Stimulated activated CD4-positive, alpha-beta T cell treated with anti-CD3 and anti-CD28 coated beads, TNF-alpha, amount 100 ng/mL, for 1 hour (primary cell): ENCODE measurements at regions not wholly inside any gene's neighbourhood (a gene's known extent, or its start where the extent isn't known, plus 50 kb on each side); places are given as distances from the start of the nearest gene placed in this dataset.
"Not testable (repeated sequence)": the region's sequence is repeated elsewhere in the genome, so short reads cannot be mapped to it uniquely, and the experiment has no call there.

Source experiments
- DNase-seq, 3 donors: peaks; one replicate each; pipeline ENCODE4 v3.0.0-alpha.2; 2020; ENCODE audit warnings: low read depth in 3 of 3, low spot score in 1 of 3

DNA sequence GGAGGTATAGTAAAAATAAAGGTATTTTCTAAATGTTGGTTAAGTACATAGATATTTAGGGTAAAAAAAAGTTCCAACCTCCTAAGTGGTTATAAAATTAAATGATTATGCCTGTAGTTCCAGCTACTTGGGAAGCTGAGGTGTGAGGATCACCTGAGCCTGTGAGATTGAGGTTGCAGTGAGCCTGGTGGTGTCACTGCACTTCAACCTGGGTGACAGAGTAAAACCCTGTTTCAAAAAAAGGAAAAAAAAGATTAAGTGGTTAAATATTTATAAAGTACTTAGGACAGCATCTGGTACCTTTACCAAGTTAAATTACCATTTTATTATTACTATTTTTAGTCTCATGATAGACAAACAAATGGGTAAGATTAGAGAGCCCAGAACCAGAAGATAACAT is 1801.0 kb downstream of the C4orf33 start:
- no peak for DNase-seq

DNA sequence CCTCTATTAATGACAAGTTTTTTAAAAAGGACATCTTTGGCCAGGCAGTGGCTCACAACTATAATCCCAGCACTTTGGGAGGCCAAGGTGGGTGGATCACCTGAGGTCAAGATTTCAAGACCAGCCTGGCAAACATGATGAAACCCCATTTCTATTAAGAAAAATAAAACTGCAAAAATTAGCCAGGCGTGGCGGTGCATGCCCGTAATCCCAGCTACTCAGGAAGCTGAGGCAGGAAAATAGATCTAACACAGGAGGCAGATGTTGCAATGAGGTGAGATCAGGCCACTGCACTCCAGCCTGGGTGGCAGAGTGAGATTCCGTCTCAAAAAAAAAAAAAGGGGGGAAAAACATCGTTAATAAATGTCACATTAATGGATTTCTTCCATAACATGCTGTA is 1805.4 kb downstream of the C4orf33 start:
- DNase-seq = no peak

DNA sequence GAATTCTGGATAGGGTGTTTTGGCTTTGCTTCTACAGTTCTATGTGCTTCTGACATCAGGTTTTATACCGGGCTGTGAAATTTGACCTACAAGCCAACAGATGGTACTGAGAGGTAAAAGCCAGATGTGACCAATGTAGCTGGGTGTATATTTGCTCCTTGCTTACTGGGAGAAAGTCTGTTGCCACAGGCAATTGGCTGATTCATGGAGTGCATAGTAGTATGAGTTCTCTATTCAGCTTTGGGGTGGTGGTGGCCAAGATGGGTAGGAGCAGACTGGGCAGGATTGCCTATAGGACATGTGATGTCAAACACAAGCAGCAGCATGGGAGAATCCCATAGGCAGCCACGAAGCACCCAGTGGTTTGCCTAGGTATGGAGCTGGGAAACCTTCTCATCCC is 1827.0 kb downstream of the C4orf33 start:
- no peak for DNase-seq

DNA sequence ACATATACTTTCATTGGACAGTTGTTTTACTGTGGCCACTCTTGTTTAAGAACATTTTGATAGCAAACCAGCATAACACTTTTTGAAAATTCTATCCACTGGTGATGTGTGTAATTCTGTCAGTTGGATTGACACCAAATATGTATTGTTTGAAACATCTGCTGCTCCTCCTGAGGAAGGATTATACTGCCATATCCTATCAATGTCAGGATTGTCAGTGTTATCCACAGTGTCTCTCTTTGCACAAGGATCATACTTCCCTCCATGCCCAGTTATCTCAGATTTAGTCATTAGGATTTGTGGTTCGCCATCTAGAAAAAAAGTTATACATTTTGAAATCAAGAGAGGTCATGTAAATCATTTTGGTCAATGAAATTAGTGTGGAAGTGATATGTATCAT is 1859.6 kb downstream of the C4orf33 start:
- DNase-seq = no peak

DNA sequence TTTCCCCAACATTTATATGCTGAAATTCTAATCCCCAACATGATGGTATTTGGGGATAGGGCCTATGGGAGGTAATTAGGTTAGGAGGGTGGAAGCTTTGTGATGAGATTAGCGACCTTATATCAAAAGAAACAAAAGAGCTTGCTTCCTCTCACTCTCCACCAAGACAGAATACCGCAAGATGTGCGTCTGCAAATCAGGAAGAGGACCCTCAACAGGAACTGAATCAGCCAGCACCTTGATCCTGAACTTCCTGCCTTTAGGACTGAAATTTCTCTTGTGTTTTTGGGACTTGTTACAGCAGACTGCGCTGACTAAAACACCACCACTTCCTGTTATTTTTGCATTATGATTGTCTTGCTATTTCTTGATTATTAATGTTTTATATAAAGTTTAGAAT is 1889.4 kb downstream of the C4orf33 start:
- no peak for DNase-seq

DNA sequence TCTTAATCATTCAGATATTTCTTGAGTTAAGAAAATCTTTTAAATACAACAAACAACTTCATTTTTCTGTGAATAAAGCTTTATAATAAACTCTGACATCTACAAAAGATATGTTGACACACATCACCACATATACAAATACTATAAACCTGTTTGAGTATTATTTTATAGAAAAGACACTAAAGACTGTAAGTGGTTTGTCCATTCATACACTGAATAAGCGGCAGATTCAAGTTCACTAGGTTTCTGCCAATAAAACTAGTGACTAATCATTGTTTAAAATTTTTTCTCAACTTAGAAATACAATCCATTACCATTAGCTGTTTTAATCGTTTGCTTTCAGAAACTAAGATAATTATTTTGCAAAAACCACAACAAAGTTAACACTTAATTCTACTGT is 1900.0 kb downstream of the C4orf33 start:
- DNase-seq = no peak

DNA sequence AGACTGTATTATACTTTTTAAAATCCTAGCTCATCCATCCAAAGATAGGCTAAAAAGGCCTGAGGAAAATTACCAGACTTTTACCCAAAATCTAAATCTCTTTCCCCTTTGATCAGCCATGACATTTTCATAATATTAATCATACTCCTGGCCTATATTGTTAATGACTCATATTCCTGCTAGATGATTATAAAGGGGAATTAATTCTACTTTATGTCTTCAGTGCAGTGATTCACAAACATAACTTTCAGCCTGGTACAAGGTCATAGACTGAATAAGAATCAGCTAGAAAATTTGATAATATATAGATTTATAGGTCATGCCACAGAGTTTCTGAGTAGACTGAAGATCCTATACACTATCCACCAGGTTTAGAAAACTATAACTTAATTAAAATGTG is 1905.4 kb downstream of the C4orf33 start:
- no peak for DNase-seq

DNA sequence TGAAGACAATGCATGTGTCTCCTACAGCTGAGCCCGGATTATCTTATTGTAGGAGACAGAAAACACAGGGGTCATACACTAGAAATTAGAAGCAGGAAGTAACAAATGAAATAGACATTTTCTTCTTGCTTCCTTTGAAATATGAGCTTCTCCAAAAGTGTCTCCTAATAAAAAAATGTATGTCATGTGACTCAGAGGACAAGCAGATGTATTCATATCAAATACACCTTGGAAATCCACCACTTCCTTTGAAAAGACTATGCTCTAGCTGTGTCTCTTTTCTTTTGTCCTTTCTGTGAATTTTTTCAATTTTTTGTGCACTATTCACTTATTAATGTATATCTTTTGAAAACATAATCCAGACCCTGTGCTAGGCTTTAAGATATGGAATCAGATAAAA is 1906.2 kb downstream of the C4orf33 start:
- DNase-seq = no peak

DNA sequence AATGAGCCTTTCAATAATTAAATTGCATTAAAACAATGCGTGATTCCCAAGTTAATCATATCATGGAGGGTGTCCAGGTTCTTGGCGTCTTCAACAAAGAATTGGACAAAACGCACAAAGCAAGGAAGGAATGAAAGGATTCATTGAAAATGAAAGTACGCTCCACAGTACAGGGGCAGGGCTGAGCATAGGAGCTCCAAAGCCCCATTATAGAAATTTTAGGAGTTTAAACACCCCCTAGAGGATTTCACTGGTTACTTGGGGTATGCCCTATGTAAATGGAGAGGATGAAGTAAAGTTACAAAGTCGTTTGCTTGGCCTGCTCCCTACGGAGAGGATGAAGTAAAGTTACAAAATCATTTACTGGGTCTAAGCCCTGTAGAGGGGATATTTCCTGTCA is 1910.4 kb downstream of the C4orf33 start:
- DNase-seq = no peak

DNA sequence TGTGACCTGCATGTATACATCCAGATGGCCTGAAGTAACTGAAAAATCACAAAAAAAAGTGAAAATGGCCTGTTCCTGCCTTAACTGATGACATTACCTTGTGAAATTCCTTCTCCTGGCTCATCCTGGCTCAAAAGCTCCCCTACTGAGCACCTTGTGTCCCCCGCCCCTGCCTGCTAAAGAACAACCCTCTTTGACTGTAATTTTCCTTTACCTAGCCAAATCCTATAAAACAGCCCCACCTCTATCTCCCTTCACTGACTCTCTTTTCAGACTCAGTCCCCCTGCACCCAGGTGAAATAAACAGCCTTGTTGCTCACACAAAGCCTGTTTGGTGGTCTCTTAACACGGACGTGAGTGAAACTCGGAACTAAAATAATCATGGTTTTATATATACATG is 1916.0 kb downstream of the C4orf33 start:
- DNase-seq = not testable (repeated sequence)

DNA sequence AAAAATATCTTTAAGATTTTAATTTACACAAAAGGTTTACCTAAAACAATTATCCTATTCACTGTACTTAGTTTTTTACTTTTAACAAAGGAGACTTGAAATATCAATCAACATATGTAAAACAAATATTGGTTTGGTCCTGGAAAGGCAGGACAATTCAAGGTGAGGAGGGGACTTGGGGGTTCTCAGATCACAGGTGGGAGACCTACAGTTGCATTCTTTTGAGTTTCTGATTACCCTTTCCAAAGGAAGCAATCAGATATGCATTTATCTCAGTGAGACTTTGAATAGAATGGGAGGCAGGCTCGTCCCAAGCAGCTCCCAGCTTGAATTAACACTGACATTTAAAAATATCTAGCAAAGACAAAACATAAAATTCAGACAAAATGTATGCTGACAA is 1917.3 kb downstream of the C4orf33 start:
- no peak for DNase-seq

DNA sequence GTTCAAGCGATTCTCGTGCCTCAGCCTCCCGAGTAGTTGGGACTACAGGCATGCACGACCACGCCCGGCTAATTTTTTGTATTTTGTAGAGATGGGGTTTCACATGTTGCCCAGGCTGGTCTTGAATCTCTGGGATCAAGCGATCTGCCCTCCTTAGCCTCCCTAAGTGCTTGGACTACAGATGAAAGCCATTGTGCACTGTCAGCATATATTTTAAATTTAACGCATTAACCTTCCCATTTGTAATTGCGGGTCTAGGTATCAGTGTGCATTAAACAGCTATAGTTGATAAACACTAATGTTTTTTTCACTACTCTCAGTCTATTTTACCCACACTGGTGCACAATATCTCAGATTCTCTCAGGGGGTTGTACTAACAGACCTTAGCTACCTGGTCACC is 1930.8 kb downstream of the C4orf33 start:
- DNase-seq = no peak

DNA sequence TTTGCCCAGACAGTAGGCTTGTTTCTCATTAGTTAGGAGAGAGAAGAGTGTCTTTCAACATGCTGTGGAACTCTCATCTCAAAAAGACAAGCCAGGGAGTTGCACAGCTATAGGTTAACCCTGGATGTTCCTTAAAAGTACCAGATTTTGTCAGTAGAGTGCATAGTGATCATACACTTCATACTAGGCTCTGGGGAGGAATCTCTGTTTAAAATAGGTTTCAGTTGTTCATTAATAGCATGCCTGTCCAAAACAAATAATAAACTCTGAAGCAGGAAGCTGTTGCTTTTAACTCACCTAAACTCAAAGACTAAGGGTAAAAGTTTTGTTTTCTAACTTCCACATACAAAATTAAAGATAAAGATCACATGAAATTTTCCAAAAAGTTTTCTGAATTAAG is 1948.4 kb downstream of the C4orf33 start:
- DNase-seq = no peak

DNA sequence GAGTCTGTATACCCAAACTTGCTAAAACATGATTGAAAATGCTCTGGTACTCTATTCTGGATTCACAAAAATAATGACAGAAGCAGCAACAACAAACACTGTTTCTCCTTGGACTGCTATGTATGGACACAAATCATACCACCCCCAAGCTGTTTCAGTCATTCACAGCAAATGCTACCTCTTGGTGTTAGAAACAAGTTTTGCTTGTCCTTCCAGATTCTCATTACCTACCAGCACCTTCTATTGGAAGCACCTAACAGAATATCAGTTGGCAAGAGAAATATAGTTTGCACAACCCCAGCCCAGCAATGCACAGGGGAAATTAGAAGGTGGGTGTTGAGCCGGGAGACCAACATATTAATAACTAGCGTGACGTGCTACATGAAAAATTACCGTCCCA is 1950.9 kb downstream of the C4orf33 start:
- DNase-seq = no peak

DNA sequence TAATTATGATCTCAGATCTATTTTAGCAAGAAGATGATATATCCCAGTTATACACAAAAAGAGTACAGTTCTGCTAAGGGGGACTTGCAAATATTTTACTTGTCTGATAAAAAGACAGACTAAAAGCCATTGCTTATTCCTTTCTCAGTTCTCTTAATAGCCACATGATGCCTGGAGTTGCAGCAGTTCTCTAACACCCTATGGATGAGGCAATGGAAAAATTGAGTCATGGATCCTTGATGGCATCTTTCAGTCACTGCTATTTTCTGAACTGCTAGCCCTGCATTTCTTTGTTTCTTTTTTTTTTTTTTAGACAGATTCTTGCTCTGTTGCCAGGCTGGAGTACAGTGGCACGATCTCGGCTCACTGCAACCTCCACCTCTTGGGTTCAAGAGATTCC is 1956.7 kb downstream of the C4orf33 start:
- no peak for DNase-seq

DNA sequence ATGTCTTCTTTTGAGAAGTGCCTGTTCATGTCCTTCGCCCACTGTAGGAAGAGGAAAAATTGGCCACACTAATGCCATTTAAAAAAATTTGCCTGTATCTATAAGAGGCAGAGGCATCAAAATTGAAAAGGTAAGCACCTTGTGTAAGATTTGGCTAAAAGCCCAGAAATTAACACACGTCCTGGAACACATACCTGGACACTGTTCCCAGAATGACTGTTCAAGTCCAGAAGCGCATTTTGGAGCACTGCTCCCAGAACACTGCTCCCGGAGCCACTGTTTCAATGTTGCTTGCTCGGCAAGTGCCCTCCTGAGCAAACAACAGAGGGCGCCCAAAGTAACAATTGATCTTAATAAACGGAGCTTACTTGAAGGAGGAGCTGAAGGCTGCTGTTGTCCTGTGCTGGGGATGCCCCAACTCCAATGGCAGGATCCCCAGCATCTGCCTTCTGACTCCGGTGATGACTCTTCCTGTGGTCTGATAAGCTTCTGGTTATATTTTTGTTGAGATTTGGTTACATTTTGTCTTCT is 1958.6 kb downstream of the C4orf33 start:
- no peak for DNase-seq

DNA sequence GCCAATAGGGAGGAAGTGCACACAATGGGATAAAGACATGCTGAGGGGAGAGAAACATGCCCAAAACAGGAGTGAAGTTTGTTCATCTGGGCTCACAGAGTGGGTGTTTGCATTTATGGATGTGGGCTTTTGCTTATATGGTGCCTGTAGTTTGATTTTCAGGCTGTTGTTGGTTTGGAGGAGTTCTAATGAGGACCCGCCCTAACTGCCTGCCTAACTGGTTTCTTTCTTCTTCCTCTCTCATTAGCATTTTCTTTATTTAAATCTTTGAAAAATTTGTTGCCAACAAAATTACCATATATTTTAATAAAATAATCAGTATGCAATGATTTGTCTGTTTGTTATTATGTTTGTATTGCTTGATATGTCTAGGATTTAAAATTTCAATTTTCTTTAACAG is 1965.8 kb downstream of the C4orf33 start:
- DNase-seq = no peak

DNA sequence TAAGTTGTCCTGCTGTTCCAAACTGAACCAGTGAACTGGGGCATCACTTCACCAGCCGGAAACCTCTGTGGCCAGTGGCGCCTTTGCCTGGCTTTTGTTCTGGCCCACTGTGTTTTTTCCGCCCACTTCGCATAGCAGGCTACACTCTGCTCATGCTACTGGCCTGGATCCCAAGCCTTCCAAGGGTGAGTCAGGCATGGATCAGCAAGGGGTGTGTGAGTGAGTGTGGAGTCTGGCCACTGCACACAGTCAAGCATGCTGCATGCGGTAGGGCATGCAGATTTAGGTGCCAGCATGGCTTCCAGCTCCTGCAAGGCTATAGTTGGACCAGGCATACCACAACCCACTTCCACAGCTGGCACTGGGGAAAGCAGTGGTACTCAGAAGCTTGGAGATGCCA is 1967.9 kb downstream of the C4orf33 start:
- no peak for DNase-seq

DNA sequence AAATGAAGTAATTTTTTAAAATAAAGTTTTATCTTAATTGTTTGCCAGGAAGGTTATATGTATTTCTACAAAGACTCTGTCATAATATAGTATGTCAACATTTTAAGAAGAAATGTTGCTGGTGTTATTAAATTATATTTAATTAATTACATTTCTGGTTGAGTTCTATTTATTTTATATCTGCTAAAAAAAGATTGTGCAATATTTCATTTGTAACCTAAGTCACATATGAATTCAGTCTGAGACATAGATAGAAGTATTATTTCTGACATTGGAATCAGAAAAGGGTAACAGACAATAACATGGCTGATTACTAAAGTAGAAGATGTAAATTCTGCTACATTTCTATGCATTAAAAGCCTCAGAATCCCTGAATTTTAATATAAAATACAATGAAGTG is 1985.1 kb downstream of the C4orf33 start:
- no peak for DNase-seq

DNA sequence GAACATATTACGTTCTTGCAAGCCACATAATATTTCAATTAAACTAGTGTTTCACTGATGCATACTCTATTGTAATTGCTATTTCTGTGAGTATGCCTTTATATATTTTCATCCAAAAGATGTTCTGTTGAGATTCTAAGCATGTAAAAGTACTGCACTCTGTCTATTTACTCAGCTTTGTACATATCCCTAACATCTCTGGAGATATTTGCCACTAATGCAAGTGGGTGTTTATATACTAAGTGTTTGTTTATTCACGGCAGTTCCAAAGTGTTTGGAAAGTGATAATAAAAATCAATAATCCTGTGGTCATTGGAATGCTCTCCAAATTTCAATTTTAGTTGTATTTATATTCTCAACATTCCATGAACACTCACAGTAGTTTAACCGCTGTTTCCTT is 1989.0 kb downstream of the C4orf33 start:
- DNase-seq = no peak

DNA sequence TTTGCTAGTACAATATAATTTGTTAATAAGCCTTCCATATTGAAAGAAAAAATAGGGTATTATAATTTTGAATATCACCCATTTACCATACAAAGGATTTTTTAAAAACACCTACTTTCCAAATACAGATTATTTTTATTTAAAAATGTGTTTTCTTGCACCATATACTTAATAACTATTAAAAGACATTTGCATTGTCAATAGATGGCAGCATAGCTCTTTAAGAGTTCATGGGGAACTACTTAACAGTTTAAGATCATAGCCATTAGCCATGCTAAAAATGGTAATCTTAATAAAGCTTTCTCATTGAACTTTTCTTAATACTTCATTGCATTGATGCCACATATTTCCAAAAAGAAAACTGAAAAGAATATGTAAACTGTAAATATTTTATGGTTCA is 1995.9 kb downstream of the C4orf33 start:
- DNase-seq = no peak

DNA sequence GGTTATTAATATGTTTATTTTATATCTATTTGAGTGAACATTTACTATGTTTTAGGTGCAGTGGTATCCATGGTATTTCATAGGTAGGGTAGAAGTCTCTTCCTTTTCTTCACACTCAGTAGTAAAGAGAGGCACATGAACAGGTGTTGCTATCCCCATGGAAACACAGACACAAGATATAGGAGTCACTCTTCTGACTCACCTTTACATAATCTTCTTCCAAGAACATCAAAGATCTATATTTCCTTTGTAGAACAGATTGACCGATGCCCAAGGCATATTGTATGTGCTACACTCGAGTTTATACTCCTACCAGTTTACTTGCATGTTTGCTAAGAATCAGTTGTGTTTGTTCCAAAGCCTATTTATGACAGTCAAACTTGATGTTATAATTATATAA is 1997.4 kb downstream of the C4orf33 start:
- no peak for DNase-seq

DNA sequence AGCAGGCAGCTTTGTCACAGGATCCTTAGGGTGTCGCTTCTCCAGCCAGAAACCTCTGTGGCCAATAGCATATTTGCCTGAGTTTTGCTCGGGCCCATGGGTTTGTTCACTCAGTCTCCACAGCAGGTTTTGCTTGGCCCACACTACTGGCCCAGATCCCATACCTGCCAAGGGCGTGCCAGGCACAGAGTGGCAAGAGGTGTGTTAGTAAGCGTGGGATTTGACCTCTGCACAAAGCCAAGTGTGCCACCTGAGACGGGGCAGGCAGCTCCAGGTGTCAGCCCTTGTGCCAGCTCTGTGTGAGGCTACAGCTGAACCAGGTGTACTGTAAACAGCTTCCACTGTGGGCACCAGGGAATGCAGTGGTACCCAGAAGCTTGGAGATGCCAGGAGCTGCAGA is 2003.0 kb downstream of the C4orf33 start:
- DNase-seq = no peak

DNA sequence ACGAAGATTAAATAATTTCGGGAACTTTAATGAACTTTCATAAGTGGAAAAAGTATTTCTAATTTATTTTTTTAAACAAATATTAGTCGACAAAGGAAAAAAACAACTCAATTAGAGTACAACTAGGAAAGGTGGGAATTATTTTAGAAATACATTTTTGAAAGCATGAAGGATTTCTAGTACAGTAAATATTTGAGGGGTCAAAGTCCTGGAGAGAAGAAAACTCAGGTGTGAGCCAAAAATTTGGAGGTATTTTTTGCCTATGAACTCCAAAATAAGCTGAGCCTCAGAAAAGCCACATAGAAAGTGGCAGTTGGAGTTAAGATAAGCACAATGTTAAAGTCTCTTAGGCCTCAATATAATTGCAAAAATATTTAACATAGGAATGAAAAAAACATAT is 2017.3 kb downstream of the C4orf33 start:
- DNase-seq = no peak
